ENCODE measurements at regions not wholly inside any gene's neighbourhood (a gene's known extent, or its start where the extent isn't known, plus 50 kb on each side); places are given as distances from the start of the nearest gene placed in this dataset.

DNA sequence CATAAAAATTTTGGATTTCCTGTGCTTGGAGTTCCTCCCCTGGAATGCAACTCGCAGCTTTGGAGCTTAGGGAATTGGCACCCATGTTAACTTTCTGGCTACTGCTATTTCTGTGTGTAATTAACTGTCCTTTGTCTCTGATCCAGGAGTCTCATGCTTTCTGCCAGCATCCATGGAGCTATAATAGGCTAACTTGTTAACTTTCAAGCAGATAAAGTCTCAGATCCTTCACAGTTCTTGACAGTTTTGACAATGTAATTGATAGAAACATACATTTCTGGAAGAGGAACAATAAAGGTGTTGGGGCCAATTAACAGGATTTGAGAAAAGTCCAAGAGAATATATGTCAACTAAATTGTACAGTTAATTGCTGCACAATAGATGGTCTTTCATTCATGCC is 290.2 kb upstream of the PRDM9 start:
- TF ChIP-seq, protein P1, sequence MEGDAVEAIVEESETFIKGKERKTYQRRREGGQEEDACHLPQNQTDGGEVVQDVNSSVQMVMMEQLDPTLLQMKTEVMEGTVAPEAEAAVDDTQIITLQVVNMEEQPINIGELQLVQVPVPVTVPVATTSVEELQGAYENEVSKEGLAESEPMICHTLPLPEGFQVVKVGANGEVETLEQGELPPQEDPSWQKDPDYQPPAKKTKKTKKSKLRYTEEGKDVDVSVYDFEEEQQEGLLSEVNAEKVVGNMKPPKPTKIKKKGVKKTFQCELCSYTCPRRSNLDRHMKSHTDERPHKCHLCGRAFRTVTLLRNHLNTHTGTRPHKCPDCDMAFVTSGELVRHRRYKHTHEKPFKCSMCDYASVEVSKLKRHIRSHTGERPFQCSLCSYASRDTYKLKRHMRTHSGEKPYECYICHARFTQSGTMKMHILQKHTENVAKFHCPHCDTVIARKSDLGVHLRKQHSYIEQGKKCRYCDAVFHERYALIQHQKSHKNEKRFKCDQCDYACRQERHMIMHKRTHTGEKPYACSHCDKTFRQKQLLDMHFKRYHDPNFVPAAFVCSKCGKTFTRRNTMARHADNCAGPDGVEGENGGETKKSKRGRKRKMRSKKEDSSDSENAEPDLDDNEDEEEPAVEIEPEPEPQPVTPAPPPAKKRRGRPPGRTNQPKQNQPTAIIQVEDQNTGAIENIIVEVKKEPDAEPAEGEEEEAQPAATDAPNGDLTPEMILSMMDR (IDR thresholded peaks at IDR 0.05; ENCODE audit: low read length): no peak
- no peak for TF ChIP-seq EZH2 (IDR thresholded peaks at IDR 0.05; ENCODE audit: borderline replicate concordance, low read length)
